Smooth muscle cell (in vitro differentiated cells): ENCODE measurements at regions not wholly inside any gene's neighbourhood (a gene's known extent, or its start where the extent isn't known, plus 50 kb on each side); places are given as distances from the start of the nearest gene placed in this dataset.

ENCODE experiments used
- DNase-seq: peaks from one replicate; lab custom pipeline; 2025; ENCODE audit not compliant: unreplicated experiment; lab: John Stamatoyannopoulos, UW
- H2AFZ ChIP-seq: fragments of 200-600 bp; sonication (generic); 2 replicates; pipeline ENCODE4 v1.6.0; 2016; ENCODE audit warnings: antibody characterized with exemption, low read depth, mild to moderate bottlenecking
- H3F3A ChIP-seq: fragments of 200-600 bp; sonication (generic); 2 replicates; pipeline ENCODE4 v1.6.0; 2017; ENCODE audit warnings: antibody characterized with exemption, low read depth
- H3K27ac ChIP-seq: fragments of 200-600 bp; sonication (generic); 2 replicates; pipeline ENCODE4 v1.5.1; 2016; ENCODE audit warnings: low read depth, mild to moderate bottlenecking
- H3K27me3 ChIP-seq: fragments of 200-600 bp; sonication (generic); 2 replicates; pipeline ENCODE4 v1.6.1; 2016; ENCODE audit warnings: low read depth, mild to moderate bottlenecking
- H3K36me3 ChIP-seq: fragments of 200-600 bp; sonication (generic); 2 replicates; pipeline ENCODE4 v1.5.1; 2016; ENCODE audit warnings: low read depth
- H3K4me1 ChIP-seq: fragments of 200-600 bp; sonication (generic); 2 replicates; pipeline ENCODE4 v1.5.1; 2016; ENCODE audit warnings: low read depth
- H3K4me2 ChIP-seq: fragments of 200-600 bp; sonication (generic); 2 replicates; pipeline ENCODE4 v1.6.0; 2016; ENCODE audit warnings: mild to moderate bottlenecking
- H3K4me3 ChIP-seq: fragments of 200-600 bp; sonication (generic); 2 replicates; pipeline ENCODE4 v1.5.1; 2016; ENCODE audit warnings: mild to moderate bottlenecking
- H3K79me2 ChIP-seq: fragments of 200-600 bp; sonication (generic); 2 replicates; pipeline ENCODE4 v1.6.0; 2016; ENCODE audit warnings: low read depth, mild to moderate bottlenecking
- H3K9ac ChIP-seq: fragments of 200-600 bp; sonication (generic); 2 replicates; pipeline ENCODE4 v1.6.0; 2016; ENCODE audit warnings: low read depth
- H3K9me3 ChIP-seq: fragments of 200-600 bp; sonication (generic); replicated peaks from 2 replicates; pipeline ENCODE4 v1.5.1; 2016; ENCODE audit warnings: low read depth
- H4K20me1 ChIP-seq: fragments of 200-600 bp; sonication (generic); 2 replicates; pipeline ENCODE4 v1.6.0; 2016; ENCODE audit warnings: low read depth
- WGBS: methylation state at CpG from one replicate; pipeline ENCODE4 v1.1.7; 2016; ENCODE audit warnings: low lambda C conversion rate; 5-methylcytosine and 5-hydroxymethylcytosine counted together
- TF ChIP-seq, protein P1 (sequence below): fragments of 200-600 bp; sonication (generic); IDR thresholded peaks from 2 replicates; pipeline ENCODE4 v1.5.1; 2017; ENCODE audit warnings: borderline replicate concordance, mild to moderate bottlenecking, antibody characterized with exemption; ENCODE audit not compliant: insufficient read depth, poor library complexity, severe bottlenecking

DNA sequence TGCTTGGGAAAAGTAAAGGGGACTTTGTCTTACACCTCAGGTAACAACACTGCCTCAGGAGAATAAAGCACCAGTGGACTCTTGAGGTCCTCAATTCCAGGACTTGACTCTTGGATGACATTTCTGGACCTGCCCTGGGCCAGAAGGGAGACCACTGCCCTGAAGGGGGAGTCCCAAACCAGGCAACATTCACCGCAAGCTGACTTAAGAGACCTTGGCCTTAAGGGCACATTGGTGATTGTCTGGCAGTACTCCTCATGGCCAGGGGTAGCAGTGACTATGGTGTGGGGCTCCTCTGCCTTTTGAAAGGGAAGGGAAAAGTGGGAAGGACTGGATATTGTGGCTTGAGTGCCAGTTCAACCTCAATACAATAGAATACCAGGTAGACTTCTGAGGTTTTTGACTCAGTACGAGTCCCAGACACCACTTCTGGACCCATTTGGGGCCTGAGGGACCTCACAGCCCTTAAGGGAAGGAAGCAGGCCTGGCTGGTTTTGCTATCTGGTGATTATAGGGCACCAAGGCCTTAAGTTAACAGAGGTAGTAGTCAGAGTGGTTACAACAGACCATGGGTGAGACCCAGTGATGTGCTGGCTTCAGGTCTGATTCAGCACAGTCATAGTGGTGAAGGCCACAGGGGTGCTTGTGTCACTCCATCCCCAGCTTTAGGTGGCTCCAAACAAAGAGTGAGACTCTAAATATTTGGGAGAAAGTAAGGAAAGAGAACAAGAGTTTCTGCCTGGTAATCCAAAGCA, 121.2 kb upstream of the TET2 start:
- no peaks in the 10 kb centered on the region for H3K36me3 ChIP-seq
- no peaks in the 10 kb centered on the region for H3K9me3 ChIP-seq
- no peaks in the 10 kb centered on the region for H3F3A ChIP-seq
- TF ChIP-seq, protein P1, sequence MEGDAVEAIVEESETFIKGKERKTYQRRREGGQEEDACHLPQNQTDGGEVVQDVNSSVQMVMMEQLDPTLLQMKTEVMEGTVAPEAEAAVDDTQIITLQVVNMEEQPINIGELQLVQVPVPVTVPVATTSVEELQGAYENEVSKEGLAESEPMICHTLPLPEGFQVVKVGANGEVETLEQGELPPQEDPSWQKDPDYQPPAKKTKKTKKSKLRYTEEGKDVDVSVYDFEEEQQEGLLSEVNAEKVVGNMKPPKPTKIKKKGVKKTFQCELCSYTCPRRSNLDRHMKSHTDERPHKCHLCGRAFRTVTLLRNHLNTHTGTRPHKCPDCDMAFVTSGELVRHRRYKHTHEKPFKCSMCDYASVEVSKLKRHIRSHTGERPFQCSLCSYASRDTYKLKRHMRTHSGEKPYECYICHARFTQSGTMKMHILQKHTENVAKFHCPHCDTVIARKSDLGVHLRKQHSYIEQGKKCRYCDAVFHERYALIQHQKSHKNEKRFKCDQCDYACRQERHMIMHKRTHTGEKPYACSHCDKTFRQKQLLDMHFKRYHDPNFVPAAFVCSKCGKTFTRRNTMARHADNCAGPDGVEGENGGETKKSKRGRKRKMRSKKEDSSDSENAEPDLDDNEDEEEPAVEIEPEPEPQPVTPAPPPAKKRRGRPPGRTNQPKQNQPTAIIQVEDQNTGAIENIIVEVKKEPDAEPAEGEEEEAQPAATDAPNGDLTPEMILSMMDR = no peak
- no peaks in the 10 kb centered on the region for H3K79me2 ChIP-seq
- no peaks in the 10 kb centered on the region for H3K4me1 ChIP-seq
- no peak overlapping the region for H3K4me3 ChIP-seq
- no peaks in the 10 kb centered on the region for H4K20me1 ChIP-seq
- H3K27ac ChIP-seq = no peak overlapping the region
- H2AFZ ChIP-seq = no peak overlapping the region
- DNase-seq = no peak
- no peak overlapping the region for H3K9ac ChIP-seq
- H3K4me2 ChIP-seq = no peak overlapping the region
- no peaks in the 10 kb centered on the region for H3K27me3 ChIP-seq
- WGBS = 79% methylated on average over 2 of the region's 2 CpGs

DNA sequence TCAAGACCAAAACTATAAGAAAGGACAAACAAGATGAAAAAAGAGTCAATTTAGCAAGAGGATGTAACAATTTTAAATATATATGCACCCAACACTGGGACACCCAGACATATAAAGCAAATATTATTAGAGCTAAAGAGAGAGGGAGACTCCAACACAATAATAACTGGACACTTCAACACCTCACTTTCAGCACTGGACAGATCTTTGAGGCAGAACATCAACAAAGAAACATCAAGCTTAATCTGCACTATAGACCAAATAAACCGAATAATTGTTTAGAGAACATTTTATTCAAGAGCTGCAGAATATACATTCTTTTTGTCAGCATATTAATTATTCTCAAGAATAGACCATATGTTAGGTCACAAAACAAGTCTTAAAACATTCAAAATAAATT, 109.7 kb upstream of the TET2 start:
- Histone ChIP-seq H3F3A (no peaks in the 10 kb centered on the region), H4K20me1 (no peaks in the 10 kb centered on the region)

DNA sequence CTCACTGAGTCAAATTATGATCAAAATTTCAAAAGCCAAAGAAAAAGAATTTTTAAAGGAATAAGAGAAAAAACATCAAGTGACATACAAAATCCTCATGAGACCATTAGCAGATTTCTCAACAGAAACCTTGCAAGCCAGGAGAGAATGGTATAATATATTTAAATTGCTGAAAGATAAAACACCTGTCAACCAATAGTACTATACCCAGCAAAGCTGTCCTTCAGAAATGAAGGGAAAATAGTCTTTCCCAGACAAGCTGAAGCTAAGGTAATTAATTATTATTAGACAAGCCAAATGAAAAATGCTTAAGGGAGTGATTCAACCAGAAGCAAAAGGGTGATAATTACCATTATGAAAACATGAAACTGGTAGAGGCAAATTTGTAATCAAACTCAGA, 104.2 kb upstream of the TET2 start:
- Histone ChIP-seq H3F3A (no peaks in the 10 kb centered on the region), H3K27ac (no peak overlapping the region), H3K27me3 (no peaks in the 10 kb centered on the region), H2AFZ (no peak overlapping the region), H4K20me1 (no peaks in the 10 kb centered on the region), H3K4me1 (no peaks in the 10 kb centered on the region), H3K9ac (no peak overlapping the region), H3K36me3 (no peaks in the 10 kb centered on the region), H3K79me2 (no peaks in the 10 kb centered on the region), H3K4me3 (no peak overlapping the region), H3K9me3 (no peaks in the 10 kb centered on the region), H3K4me2 (no peak overlapping the region)
- TF ChIP-seq, protein P1 = no peak
- DNase-seq = no peak

More for the DNA sequence above, 109.7 kb upstream of the TET2 start:
- Histone ChIP-seq H3K4me1 (no peaks in the 10 kb centered on the region), H3K27ac (no peak overlapping the region), H3K9me3 (no peaks in the 10 kb centered on the region), H3K9ac (no peak overlapping the region), H3K36me3 (no peaks in the 10 kb centered on the region), H3K79me2 (no peaks in the 10 kb centered on the region), H3K27me3 (no peaks in the 10 kb centered on the region), H3K4me2 (no peak overlapping the region), H2AFZ (no peak overlapping the region), H3K4me3 (no peak overlapping the region)
- no peak for DNase-seq
- TF ChIP-seq, protein P1 = no peak
- 90% methylated on average over 1 of the region's 1 CpG for WGBS

DNA sequence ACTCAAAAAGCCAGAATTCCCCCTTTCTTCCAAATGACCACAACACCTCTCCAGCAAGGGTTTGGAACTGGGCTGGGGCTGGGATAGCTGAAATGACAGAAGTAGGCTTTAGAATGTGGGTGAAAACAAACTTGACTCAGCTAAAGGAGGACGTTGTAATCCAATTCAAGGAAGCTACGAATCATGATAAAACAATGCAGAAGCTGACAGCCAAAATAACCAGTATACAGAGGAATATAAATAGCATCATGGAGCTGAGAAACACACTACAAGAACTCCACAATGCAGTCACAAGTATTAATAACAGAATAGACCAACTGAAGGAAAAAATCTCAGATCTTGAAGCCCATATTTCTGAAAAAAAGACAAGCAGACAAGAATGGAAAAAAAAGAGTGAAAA, 95.8 kb upstream of the TET2 start:
- Histone ChIP-seq H3K36me3 (no peaks in the 10 kb centered on the region), H3K9me3 (no peaks in the 10 kb centered on the region), H3K4me3 (no peak overlapping the region), H3K9ac (no peak overlapping the region), H3K4me2 (no peak overlapping the region), H3K4me1 (no peaks in the 10 kb centered on the region), H2AFZ (no peak overlapping the region), H3K27me3 (no peaks in the 10 kb centered on the region), H4K20me1 (no peaks in the 10 kb centered on the region), H3K27ac (no peak overlapping the region), H3K79me2 (no peaks in the 10 kb centered on the region), H3F3A (no peaks in the 10 kb centered on the region)
- TF ChIP-seq, protein P1 = no peak
- 58% methylated on average over 2 of the region's 2 CpGs for WGBS
- no peak for DNase-seq
